A549 (cell line): ENCODE measurements at regions not wholly inside any gene's neighbourhood (a gene's known extent, or its start where the extent isn't known, plus 50 kb on each side); places are given as distances from the start of the nearest gene placed in this dataset.

Experiments
- ATAC-seq, 2 experiments: fragments of 200-7000 bp in 1 of 2; fragments of >200 bp in 1 of 2; cut with Nextera tagmentation in 1 of 2; cut with Tn5 transposase in 1 of 2; 3 replicates each; pipeline versions ENCODE4 v1.8.0 to v1.9.1; 2018 to 2020; ENCODE audit warnings: mild to moderate bottlenecking in 1 of 2, moderate library complexity in 1 of 2
- CTCF ChIA-PET: fragments of 300-600 bp; sonication (Branson Sonifier 250); formaldehyde crosslinking; extraction: SDS; loops from one replicate; lab custom pipeline; 2021; ENCODE audit warnings: antibody characterized with exemption, inconsistent platforms; lab: Yijun Ruan, JAX
- POLR2A ChIA-PET: fragments of 350-600 bp; formaldehyde crosslinking; extraction: SDS; loops from one replicate; lab custom pipeline; 2021; ENCODE audit warnings: antibody characterized with exemption, inconsistent platforms; lab: Yijun Ruan, JAX
- DNase-seq, 2 experiments: peaks; one replicate each; pipeline versions ENCODE4 v3.0.0 to v3.0.0-alpha.2; 2011 to 2016; ENCODE audit warnings: low read depth in 1 of 2, low spot score in 1 of 2
- FAIRE-seq: peaks from 2 replicates; lab custom pipeline; 2011; peaks lifted over from hg19 to GRCh38; lab: Jason Lieb, UNC
- H3K27ac ChIP-seq, 2 experiments: fragments of >200 bp; sonication (Bioruptor Twin); formaldehyde crosslinking; 3 replicates each; pipeline ENCODE4 v1.5.1; 2016 to 2017
- H3K4me1 ChIP-seq: fragments of >200 bp; sonication (Bioruptor Twin); formaldehyde crosslinking; 3 replicates; pipeline ENCODE4 v1.6.1; 2016
- H3K4me2 ChIP-seq: fragments of >200 bp; sonication (Bioruptor Twin); formaldehyde crosslinking; 3 replicates; pipeline ENCODE4 v1.6.1; 2016
- H3K4me3 ChIP-seq: fragments of >200 bp; sonication (Bioruptor Twin); formaldehyde crosslinking; 3 replicates; pipeline ENCODE4 v1.5.1; 2016
- H3K9me3 ChIP-seq: fragments of >200 bp; sonication (Bioruptor Twin); formaldehyde crosslinking; 3 replicates; pipeline ENCODE4 v1.6.1; 2016
- BCL3 ChIP-seq: fragments of >200 bp; sonication (Bioruptor Twin); formaldehyde crosslinking; IDR thresholded peaks from 3 replicates; pipeline ENCODE4 v1.6.1; 2016
- BHLHE40 ChIP-seq: IDR thresholded peaks from 2 replicates; pipeline ENCODE4 v1.6.1; 2012; ENCODE audit warnings: low read depth, low read length, inconsistent platforms
- CEBPB ChIP-seq, 2 experiments: fragments of >200 bp in 1 of 2; sonication (Bioruptor Twin) in 1 of 2; formaldehyde crosslinking in 1 of 2; IDR thresholded peaks; 2 replicates each; pipeline ENCODE4 v1.6.1; 2012 to 2016
- CTCF ChIP-seq: fragments of >200 bp; sonication (Bioruptor Twin); formaldehyde crosslinking; IDR thresholded peaks from 3 replicates; pipeline ENCODE4 v1.5.1; 2016
- E2F6 ChIP-seq: IDR thresholded peaks from 2 replicates; pipeline ENCODE4 v1.6.1; 2012; ENCODE audit warnings: low read depth, borderline replicate concordance
- EHF ChIP-seq: fragments of 250-450 bp; sonication (Bioruptor Pico); IDR thresholded peaks from 2 replicates; pipeline ENCODE4 v1.5.0; 2020; ENCODE audit warnings: mild to moderate bottlenecking
- FOXS1 ChIP-seq: fragments of 250-450 bp; sonication (Bioruptor Pico); IDR thresholded peaks from 2 replicates; pipeline ENCODE4 v1.5.0; 2020; ENCODE audit warnings: mild to moderate bottlenecking, moderate library complexity
- HES2 ChIP-seq: fragments of >200 bp; sonication (Bioruptor Twin); formaldehyde crosslinking; IDR thresholded peaks from 2 replicates; pipeline ENCODE4 v1.6.1; 2016
- HEYL ChIP-seq: fragments of 250-450 bp; sonication (Bioruptor Pico); IDR thresholded peaks from 2 replicates; pipeline ENCODE4 v1.8.0; 2021; ENCODE audit warnings: mild to moderate bottlenecking, moderate library complexity
- HOXA7 ChIP-seq: fragments of 250-450 bp; sonication (Bioruptor Pico); IDR thresholded peaks from 2 replicates; pipeline ENCODE4 v1.5.0; 2020; ENCODE audit warnings: mild to moderate bottlenecking, moderate library complexity
- HOXB5 ChIP-seq: fragments of 250-450 bp; sonication (Bioruptor Pico); IDR thresholded peaks from 2 replicates; pipeline ENCODE4 v1.5.0; 2020; ENCODE audit warnings: mild to moderate bottlenecking, moderate library complexity
- MAFK ChIP-seq: fragments of 450-650 bp; IDR thresholded peaks from 2 replicates; pipeline ENCODE4 v1.6.1; 2014; ENCODE audit not compliant: partially characterized antibody
- MAX ChIP-seq: IDR thresholded peaks from 2 replicates; pipeline ENCODE4 v1.6.1; 2012
- MYC ChIP-seq: IDR thresholded peaks from 2 replicates; pipeline ENCODE4 v1.6.1; 2012; ENCODE audit warnings: mild to moderate bottlenecking, inconsistent platforms, low read length, improper control_type of control experiment, borderline replicate concordance
- NPAS2 ChIP-seq: fragments of 250-450 bp; sonication (Bioruptor Pico); IDR thresholded peaks from 2 replicates; pipeline ENCODE4 v1.8.0; 2022; ENCODE audit warnings: mild to moderate bottlenecking, moderate library complexity, borderline replicate concordance
- PHF8 ChIP-seq: fragments of 200-600 bp; sonication (generic); IDR thresholded peaks from 2 replicates; pipeline ENCODE4 v1.6.1; 2016; ENCODE audit warnings: low read depth, mild to moderate bottlenecking, antibody characterized with exemption, moderate library complexity, borderline replicate concordance
- POLR2A ChIP-seq: IDR thresholded peaks from 2 replicates; pipeline ENCODE4 v1.6.1; 2012; ENCODE audit warnings: mild to moderate bottlenecking, low read length
- POLR2AphosphoS2 ChIP-seq: conservative IDR thresholded peaks from 2 replicates; pipeline ENCODE4 v1.6.1; 2012; ENCODE audit warnings: low read length, improper control_type of control experiment, inconsistent platforms
- RAD21 ChIP-seq, 2 experiments: fragments of >200 bp in 1 of 2; sonication (Bioruptor Twin) in 1 of 2; formaldehyde crosslinking in 1 of 2; IDR thresholded peaks in 1 of 2; conservative IDR thresholded peaks in 1 of 2; 2 replicates in 1 of 2; 3 replicates in 1 of 2; pipeline ENCODE4 v1.6.1; 2012 to 2018; ENCODE audit warnings: inconsistent platforms in 1 of 2
- RARB ChIP-seq: fragments of 250-450 bp; sonication (Bioruptor Pico); IDR thresholded peaks from 2 replicates; pipeline ENCODE4 v1.8.0; 2021; ENCODE audit warnings: mild to moderate bottlenecking, moderate library complexity
- RCOR1 ChIP-seq: fragments of 150-350 bp; IDR thresholded peaks from 2 replicates; pipeline ENCODE4 v1.6.1; 2014; ENCODE audit warnings: antibody characterized with exemption, low read length, low read depth
- RFX5 ChIP-seq: fragments of 450-650 bp; IDR thresholded peaks from 2 replicates; pipeline ENCODE4 v1.7.1; 2014; ENCODE audit warnings: antibody characterized with exemption, mild to moderate bottlenecking, moderate library complexity
- TFCP2L1 ChIP-seq: fragments of 250-450 bp; sonication (Bioruptor Pico); IDR thresholded peaks from 2 replicates; pipeline ENCODE4 v1.5.0; 2021; ENCODE audit warnings: mild to moderate bottlenecking
- ZNF302 ChIP-seq: fragments of 250-450 bp; sonication (Bioruptor Pico); IDR thresholded peaks from 2 replicates; pipeline ENCODE4 v1.9.0; 2021; ENCODE audit warnings: inconsistent platforms, mild to moderate bottlenecking, moderate library complexity
- WGBS: methylation state at CpG from one replicate; pipeline ENCODE4 v1.1.6; 2017; ENCODE audit errors: missing lambda C conversion rate; 5-methylcytosine and 5-hydroxymethylcytosine counted together

- Histone ChIP-seq H3K4me3 (no peak overlapping the region), H3K9me3 (no peaks in the 10 kb centered on the region), H3K4me2 (no peak overlapping the region), H3K27ac (no peak overlapping the region), H3K4me1 (no peaks in the 10 kb centered on the region)
- DNase-seq (no peak), ATAC-seq (no peak), FAIRE-seq (no peak)
- 0% methylated on average over 2 of the region's 2 CpGs for WGBS
- POLR2A ChIA-PET: no interaction called here
- CTCF ChIA-PET: no interaction called here
- TF ChIP-seq RARB (CRISPR knock-in tag) (no peak), HES2 (no peak), NPAS2 (CRISPR knock-in tag) (no peak), EHF (CRISPR knock-in tag) (no peak), CEBPB (IDR thresholded peaks at IDR 0.05) (no peak), POLR2AphosphoS2 (no peak), RCOR1 (no peak)
Measured at GRCh38 chr2:123101434-123101833, 923.7 kb upstream of the CNTNAP5 start.

GRCh38 chr2:123103902-123104301 lies 921.2 kb upstream of the CNTNAP5 start:
- 0% methylated on average over 2 of the region's 2 CpGs for WGBS

More at GRCh38 chr2:123103902-123104301, 921.2 kb upstream of the CNTNAP5 start:
- Histone ChIP-seq H3K9me3 (peaks cover 4% of the 10 kb centered on the region; the same call in 1 of the 3 replicates), H3K27ac (no peak overlapping the region), H3K4me1 (no peaks in the 10 kb centered on the region), H3K4me3 (no peak overlapping the region), H3K4me2 (no peak overlapping the region)
- FAIRE-seq (no peak), ATAC-seq (no peak), DNase-seq (no peak)
- ChIA-PET POLR2A (no interaction called here), CTCF (no interaction called here)
- TF ChIP-seq RFX5 (no peak), E2F6 (no peak), BCL3 (no peak), MAX (no peak), HOXA7 (CRISPR knock-in tag) (no peak), MYC (no peak), BHLHE40 (no peak), CTCF (no peak), ZNF302 (CRISPR knock-in tag) (no peak), POLR2AphosphoS2 (no peak), HOXB5 (no peak), PHF8 (no peak), FOXS1 (CRISPR knock-in tag) (no peak), TFCP2L1 (no peak), MAFK (no peak), POLR2A (no peak), RCOR1 (no peak), HEYL (CRISPR knock-in tag) (no peak), RAD21 (conservative IDR thresholded peaks at IDR 0.05 in 1 of 2, IDR thresholded peaks at IDR 0.05 in 1 of 2) (no peak)
